ENCODE measurements at regions not wholly inside any gene's neighbourhood (a gene's known extent, or its start where the extent isn't known, plus 50 kb on each side); places are given as distances from the start of the nearest gene placed in this dataset.

GRCh38 chr12:131375261-131375971, 335.5 kb upstream of the SFSWAP start:
- peaks cover 6% of the 10 kb centered on the region for H3K27me3 Mint-ChIP-seq
- no peak overlapping the region for H3K4me3 Mint-ChIP-seq
- DNase-seq (ENCODE audit: low spot score in 2 of 2) (no peak), ATAC-seq (ENCODE audit: low read depth) (no peak)
- no peaks in the 10 kb centered on the region for H3K36me3 Mint-ChIP-seq
- H3K4me1 Mint-ChIP-seq: no peaks in the 10 kb centered on the region
- H3K9me3 Mint-ChIP-seq: peaks cover 4% of the 10 kb centered on the region
- H3K27ac Mint-ChIP-seq: no peak overlapping the region

- H3K9me3 Mint-ChIP-seq: peaks cover 4% of the 10 kb centered on the region
- H3K36me3 Mint-ChIP-seq: no peaks in the 10 kb centered on the region
- DNase-seq (ENCODE audit: low spot score in 2 of 2): no peak
- no peak for ATAC-seq (ENCODE audit: low read depth)
- H3K27ac Mint-ChIP-seq: no peak overlapping the region
- H3K4me1 Mint-ChIP-seq: no peaks in the 10 kb centered on the region
- H3K27me3 Mint-ChIP-seq: peaks cover 6% of the 10 kb centered on the region
- H3K4me3 Mint-ChIP-seq: no peak overlapping the region
These were observed 334.9 kb upstream of the SFSWAP start for GRCh38 chr12:131375972-131376345.

GRCh38 chr12:131378176-131378842, 332.6 kb upstream of the SFSWAP start:
- H3K36me3 Mint-ChIP-seq: no peaks in the 10 kb centered on the region

GRCh38 chr12:131378861-131379665, 331.8 kb upstream of the SFSWAP start:
- Mint-ChIP-seq H3K9me3 (no peaks in the 10 kb centered on the region), H3K36me3 (no peaks in the 10 kb centered on the region), H3K4me3 (no peak overlapping the region), H3K27ac (no peak overlapping the region), H3K4me1 (no peaks in the 10 kb centered on the region), H3K27me3 (peaks cover 11% of the 10 kb centered on the region)
- DNase-seq (ENCODE audit: low spot score in 2 of 2) (no peak), ATAC-seq (ENCODE audit: low read depth) (no peak)

More at GRCh38 chr12:131378176-131378842, 332.6 kb upstream of the SFSWAP start:
- ATAC-seq (ENCODE audit: low read depth) (no peak), DNase-seq (ENCODE audit: low spot score in 2 of 2) (no peak)
- Mint-ChIP-seq H3K27ac (no peak overlapping the region), H3K4me1 (no peaks in the 10 kb centered on the region), H3K9me3 (no peaks in the 10 kb centered on the region), H3K27me3 (peaks cover 8% of the 10 kb centered on the region), H3K4me3 (no peak overlapping the region)

- ATAC-seq (ENCODE audit: low read depth) (no peak), DNase-seq (ENCODE audit: low spot score in 2 of 2) (no peak)
- no peak overlapping the region for H3K27ac Mint-ChIP-seq
- H3K9me3 Mint-ChIP-seq: no peaks in the 10 kb centered on the region
- no peaks in the 10 kb centered on the region for H3K36me3 Mint-ChIP-seq
- H3K27me3 Mint-ChIP-seq: peaks cover 11% of the 10 kb centered on the region
- H3K4me3 Mint-ChIP-seq: no peak overlapping the region
- H3K4me1 Mint-ChIP-seq: no peaks in the 10 kb centered on the region
These were observed 331.2 kb upstream of the SFSWAP start for GRCh38 chr12:131379738-131380137.

- ATAC-seq (ENCODE audit: low read depth) (no peak), DNase-seq (ENCODE audit: low spot score in 2 of 2) (no peak)
- H3K4me1 Mint-ChIP-seq: no peaks in the 10 kb centered on the region
- no peak overlapping the region for H3K27ac Mint-ChIP-seq
- H3K36me3 Mint-ChIP-seq: no peaks in the 10 kb centered on the region
- H3K9me3 Mint-ChIP-seq: no peaks in the 10 kb centered on the region
- H3K4me3 Mint-ChIP-seq: no peak overlapping the region
- peaks cover 9% of the 10 kb centered on the region for H3K27me3 Mint-ChIP-seq
These were observed 330.5 kb upstream of the SFSWAP start for GRCh38 chr12:131380220-131380964.

- H3K9me3 Mint-ChIP-seq: no peaks in the 10 kb centered on the region
- H3K27ac Mint-ChIP-seq: no peak overlapping the region
- DNase-seq (ENCODE audit: low spot score in 2 of 2) (no peak), ATAC-seq (ENCODE audit: low read depth) (no peak)
- peaks cover 9% of the 10 kb centered on the region for H3K27me3 Mint-ChIP-seq
- no peaks in the 10 kb centered on the region for H3K4me1 Mint-ChIP-seq
- H3K4me3 Mint-ChIP-seq: no peak overlapping the region
- H3K36me3 Mint-ChIP-seq: no peaks in the 10 kb centered on the region
These were observed 329.8 kb upstream of the SFSWAP start for GRCh38 chr12:131380965-131381705.

- DNase-seq (ENCODE audit: low spot score in 2 of 2) (no peak), ATAC-seq (ENCODE audit: low read depth) (no peak)
- no peaks in the 10 kb centered on the region for H3K36me3 Mint-ChIP-seq
- no peak overlapping the region for H3K27ac Mint-ChIP-seq
- no peak overlapping the region for H3K4me3 Mint-ChIP-seq
- H3K9me3 Mint-ChIP-seq: no peaks in the 10 kb centered on the region
- no peaks in the 10 kb centered on the region for H3K4me1 Mint-ChIP-seq
- peaks cover 9% of the 10 kb centered on the region for H3K27me3 Mint-ChIP-seq
These were observed 329.0 kb upstream of the SFSWAP start for GRCh38 chr12:131381716-131382430.

- H3K27ac Mint-ChIP-seq: no peak overlapping the region
- H3K36me3 Mint-ChIP-seq: no peaks in the 10 kb centered on the region
- no peak for ATAC-seq (ENCODE audit: low read depth)
- no peak for DNase-seq (ENCODE audit: low spot score in 2 of 2)
- no peaks in the 10 kb centered on the region for H3K9me3 Mint-ChIP-seq
- H3K4me3 Mint-ChIP-seq: no peak overlapping the region
- peaks cover 7% of the 10 kb centered on the region for H3K27me3 Mint-ChIP-seq
- no peaks in the 10 kb centered on the region for H3K4me1 Mint-ChIP-seq
These were observed 327.6 kb upstream of the SFSWAP start for GRCh38 chr12:131383291-131383690.

- Mint-ChIP-seq H3K36me3 (no peaks in the 10 kb centered on the region), H3K9me3 (no peaks in the 10 kb centered on the region)
- no peak for ATAC-seq (ENCODE audit: low read depth)
These were observed 326.9 kb upstream of the SFSWAP start for GRCh38 chr12:131383741-131384543.

GRCh38 chr12:131384544-131384855, 326.4 kb upstream of the SFSWAP start:
- Mint-ChIP-seq H3K27me3 (peaks cover 7% of the 10 kb centered on the region), H3K4me1 (no peaks in the 10 kb centered on the region), H3K9me3 (no peaks in the 10 kb centered on the region), H3K27ac (no peak overlapping the region), H3K4me3 (no peak overlapping the region), H3K36me3 (no peaks in the 10 kb centered on the region)
- DNase-seq (ENCODE audit: low spot score in 2 of 2) (no peak), ATAC-seq (ENCODE audit: low read depth) (no peak)

More at GRCh38 chr12:131383741-131384543, 326.9 kb upstream of the SFSWAP start:
- H3K27ac Mint-ChIP-seq: no peak overlapping the region
- no peak for DNase-seq (ENCODE audit: low spot score in 2 of 2)
- no peaks in the 10 kb centered on the region for H3K4me1 Mint-ChIP-seq
- H3K27me3 Mint-ChIP-seq: peaks cover 7% of the 10 kb centered on the region
- no peak overlapping the region for H3K4me3 Mint-ChIP-seq

GRCh38 chr12:131385313-131386166, 325.4 kb upstream of the SFSWAP start:
- Mint-ChIP-seq H3K27ac (no peak overlapping the region), H3K36me3 (no peaks in the 10 kb centered on the region), H3K9me3 (no peaks in the 10 kb centered on the region), H3K4me3 (no peak overlapping the region), H3K4me1 (no peaks in the 10 kb centered on the region), H3K27me3 (peaks cover 9% of the 10 kb centered on the region)
- no peak for ATAC-seq (ENCODE audit: low read depth)
- no peak for DNase-seq (ENCODE audit: low spot score in 2 of 2)
